HG02852 (cell line): ENCODE measurements at regions not wholly inside any gene's neighbourhood (a gene's known extent, or its start where the extent isn't known, plus 50 kb on each side); places are given as distances from the start of the nearest gene placed in this dataset.
A peak's percentile ranks its signal among the peaks of the same experiment; 100 is the strongest.

ENCODE experiments used
- ATAC-seq: cut with Tn5 transposase; IDR thresholded peaks from one replicate; pipeline ENCODE4 v1.9.1; 2021; ENCODE audit warnings: mild to moderate bottlenecking, moderate library complexity; ENCODE audit not compliant: unreplicated experiment

DNA sequence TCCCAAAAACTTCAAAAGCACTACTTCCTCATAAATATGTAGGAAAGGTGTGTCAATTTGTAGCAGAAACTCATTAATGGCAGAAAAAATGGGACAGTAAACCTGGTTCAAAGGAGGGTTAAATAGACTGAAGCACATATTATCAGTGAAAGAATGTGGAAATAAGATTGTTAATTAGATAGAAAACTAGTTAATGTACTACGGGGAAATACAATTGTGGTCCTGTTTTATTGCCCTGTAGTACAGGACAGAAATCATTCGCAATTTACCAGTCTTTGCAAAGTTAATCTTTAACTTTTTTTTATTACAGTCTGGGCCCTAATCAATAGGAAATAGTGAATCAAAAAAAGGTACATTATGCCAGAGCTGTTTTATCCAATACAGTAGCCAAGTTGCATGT, 82.0 kb upstream of the PAK5 start:
- ATAC-seq = no peak

DNA sequence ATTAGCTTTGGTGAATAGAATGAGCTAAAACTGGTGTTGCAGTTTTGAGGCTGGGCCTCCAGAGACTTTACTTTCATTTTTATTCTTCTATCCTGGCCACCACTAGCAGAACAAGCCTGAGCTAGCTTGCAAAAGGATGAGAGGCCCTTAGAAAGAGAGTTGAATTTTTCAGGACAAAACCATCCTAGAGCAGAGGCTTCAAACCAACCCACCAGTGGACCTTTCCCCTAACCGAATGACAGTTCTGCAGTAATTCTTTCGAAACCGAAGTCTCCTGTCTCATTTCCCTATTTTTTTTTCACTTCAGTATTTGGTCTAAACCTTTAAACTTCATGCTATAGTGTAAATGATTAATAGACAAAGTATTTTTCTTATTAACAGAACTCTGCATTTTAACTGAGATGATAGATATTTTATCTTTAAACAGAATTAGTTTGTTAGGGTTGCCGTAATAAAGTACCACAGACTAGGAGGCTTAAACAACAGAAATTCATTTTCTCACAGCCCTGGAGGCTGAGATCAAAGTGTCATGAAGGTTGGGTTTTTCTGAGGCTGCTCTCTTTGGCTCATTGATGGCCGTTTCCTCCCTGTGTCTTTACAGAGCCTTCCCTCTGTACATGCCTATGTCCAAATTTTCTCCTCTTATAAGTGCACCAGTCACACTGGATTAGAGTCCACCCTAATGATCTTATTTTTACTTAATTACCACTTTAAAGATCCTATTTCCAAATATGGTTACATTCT, 80.6 kb upstream of the PAK5 start:
- ATAC-seq = peak; percentile 84

DNA sequence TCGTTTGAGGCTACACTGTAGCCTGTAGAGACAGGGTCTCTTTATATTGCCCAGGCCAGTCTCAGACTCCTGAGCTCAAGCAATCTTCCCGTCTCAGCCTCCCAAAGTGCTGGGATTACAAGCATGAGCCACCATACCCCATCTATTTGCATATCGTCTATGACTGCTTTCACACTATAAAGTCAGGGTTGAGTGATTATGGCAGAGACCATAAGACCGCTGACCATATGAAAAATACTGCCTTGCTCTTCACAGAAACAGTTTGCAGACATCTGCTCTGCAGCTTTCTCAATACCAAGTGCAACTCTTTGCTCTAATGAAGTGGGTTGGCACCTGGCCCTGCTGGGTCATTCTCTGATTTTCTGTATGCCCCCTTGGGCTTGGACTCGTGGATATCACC, 79.5 kb upstream of the PAK5 start:
- ATAC-seq = no peak

GRCh38 chr20:9916761-9917160, 77.9 kb upstream of the PAK5 start:
- ATAC-seq = no peak

DNA sequence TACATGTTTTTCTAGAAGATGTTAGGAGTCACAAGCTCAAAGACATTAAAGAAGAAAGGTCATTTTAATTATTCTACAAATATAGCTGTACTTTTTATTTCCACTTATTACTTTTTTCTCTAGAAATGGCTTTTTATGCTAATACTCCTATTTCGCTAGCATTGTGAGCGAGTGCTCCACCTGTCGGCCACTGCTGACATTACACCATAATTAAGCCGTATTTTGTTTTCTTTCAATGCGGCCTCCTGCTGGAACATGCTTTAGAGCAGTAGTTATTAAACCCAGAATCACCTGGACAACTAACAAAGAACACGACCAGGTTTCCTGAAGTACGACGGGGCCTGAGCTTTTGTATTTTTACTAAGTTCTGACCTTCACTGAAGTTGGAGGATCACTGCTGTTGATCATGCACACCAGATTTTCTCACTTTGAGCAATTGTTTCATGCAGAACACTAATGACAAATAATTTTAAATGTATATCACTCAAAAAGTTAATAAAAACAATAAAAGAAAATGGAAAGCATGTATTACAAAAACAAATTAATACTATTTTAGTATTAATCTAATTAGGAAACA, 74.1 kb upstream of the PAK5 start:
- peak; percentile 68 for ATAC-seq

- ATAC-seq = no peak
These were observed 73.4 kb upstream of the PAK5 start for GRCh38 chr20:9912290-9912689.

DNA sequence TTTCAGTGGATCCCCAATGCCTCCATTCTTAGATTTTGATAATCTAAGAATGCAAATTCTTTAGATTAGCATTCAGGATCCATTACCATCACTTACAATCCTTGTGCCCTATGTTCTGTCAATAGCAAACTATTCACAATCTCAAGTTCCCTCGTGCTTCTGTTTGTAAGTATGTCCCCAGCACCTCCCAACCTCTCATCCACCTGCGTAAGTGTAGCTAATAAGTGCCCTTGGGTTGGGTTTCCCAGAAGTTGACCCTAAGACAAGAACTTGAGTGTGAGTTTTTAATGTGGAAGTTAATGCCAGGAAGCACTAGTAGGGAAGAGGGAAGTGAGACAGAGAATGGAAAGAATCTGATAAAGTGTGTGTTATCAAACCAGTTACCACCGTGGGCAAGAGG, 72.6 kb upstream of the PAK5 start:
- ATAC-seq = no peak

DNA sequence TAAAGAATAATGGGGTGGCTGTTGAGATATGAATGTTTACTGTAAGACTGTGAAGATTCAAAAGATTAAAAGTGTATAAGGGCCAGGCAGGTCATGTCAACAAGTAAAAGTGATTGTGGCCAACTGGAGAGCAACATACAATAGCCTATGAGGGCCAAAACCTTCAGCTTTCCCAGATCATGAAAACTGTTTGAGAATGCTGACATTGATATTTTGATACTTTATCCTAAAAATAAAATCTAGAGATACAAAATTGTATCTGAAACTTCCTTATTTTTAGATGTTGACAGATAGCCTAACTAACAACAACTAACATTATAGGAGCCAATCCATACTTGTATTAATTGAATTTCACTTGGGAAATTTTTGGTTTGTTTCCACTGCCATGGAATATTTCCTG, 70.3 kb upstream of the PAK5 start:
- no peak for ATAC-seq

DNA sequence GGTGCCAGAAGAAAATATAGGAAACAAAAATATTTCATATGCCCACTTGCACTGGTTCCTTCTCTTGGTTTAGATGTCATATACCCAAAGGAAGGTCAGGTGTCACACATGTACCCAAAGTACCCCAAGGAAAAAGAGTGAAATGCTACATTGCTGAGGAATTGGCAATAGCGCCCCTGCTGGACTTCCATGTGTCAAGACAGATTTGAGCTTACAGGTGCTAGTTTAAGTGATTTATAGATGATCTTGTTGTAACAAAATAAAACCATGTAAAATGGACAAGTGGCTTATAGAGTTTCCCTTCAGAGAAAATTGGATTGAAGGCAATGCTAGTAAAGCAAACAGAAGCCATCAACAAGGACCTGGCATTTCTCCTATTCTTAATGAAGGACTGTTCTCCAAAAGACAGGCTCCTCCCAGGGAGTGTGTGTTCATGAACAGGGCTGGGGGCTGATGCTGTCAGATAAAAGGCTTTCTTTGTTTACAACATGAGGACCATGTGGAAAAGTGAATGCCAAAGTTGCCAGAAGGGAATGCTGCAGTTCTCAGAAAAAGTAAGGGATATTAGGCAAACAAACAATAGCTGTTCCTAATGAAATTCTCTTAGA, 64.3 kb upstream of the PAK5 start:
- ATAC-seq = no peak

DNA sequence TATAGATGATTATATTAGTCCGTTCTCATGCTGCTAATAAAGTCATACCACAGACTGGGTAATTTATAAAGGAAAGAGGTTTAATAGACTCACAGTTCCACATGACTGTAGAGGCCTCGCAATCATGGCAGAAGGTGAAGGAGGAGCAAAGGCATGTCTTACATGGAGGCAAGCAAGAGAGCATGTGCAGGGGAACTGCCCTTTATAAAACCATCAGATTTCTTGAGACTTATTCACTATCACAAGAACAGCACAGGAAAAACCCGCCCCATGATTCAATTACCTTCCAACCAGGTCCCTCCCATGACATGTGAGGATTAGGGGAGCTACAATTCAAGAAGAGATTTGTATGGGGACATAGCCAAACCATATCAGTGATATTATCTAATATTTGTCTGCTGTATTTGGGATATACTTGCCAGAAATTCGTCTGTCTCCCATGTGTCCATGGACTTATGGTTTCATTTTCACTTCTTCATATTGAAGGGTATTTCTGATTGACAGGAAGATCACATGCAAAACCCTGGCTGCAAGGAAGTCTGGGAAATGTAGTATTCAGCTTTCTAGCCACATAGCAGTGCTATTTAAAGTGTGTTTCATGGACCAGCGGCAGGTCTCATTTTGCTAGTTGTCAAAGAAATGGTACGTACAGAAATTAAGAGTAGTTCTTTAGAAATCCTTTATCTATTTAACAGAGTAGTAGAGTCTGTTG, 50.5 kb upstream of the PAK5 start:
- ATAC-seq = peak; percentile 74
